Natural killer cell treated with Interleukin-12 subunit alpha and Interleukin-12 subunit beta and Interleukin-15 and Interleukin-18, amount 100 ng/mL, for 72 hours (primary cell): ENCODE measurements at regions not wholly inside any gene's neighbourhood (a gene's known extent, or its start where the extent isn't known, plus 50 kb on each side); places are given as distances from the start of the nearest gene placed in this dataset.

ENCODE experiments used
- ATAC-seq, 2 donors: fragments of 150-1000 bp; cut with Tn5 transposase in 1 of 2; sonication (Bioruptor Pico), chemical (Tn5 transposase) in 1 of 2; 2 replicates each; pipeline ENCODE4 v1.10.0; 2021
- DNase-seq: peaks from one replicate; pipeline ENCODE4 v3.0.0; 2022; ENCODE audit warnings: low spot score
- H3K27ac Mint-ChIP-seq, 2 donors: 1 replicate in 1 of 2; 2 replicates in 1 of 2; pipeline ENCODE4 v1.8.0; 2022; ENCODE audit warnings: mixed read lengths in 2 of 2, mild to moderate bottlenecking in 1 of 2, moderate library complexity in 1 of 2
- H3K27me3 Mint-ChIP-seq, 2 donors: 1 replicate in 1 of 2; 2 replicates in 1 of 2; pipeline ENCODE4 v1.8.0; 2022; ENCODE audit warnings: mixed read lengths in 2 of 2
- H3K36me3 Mint-ChIP-seq: one replicate; pipeline ENCODE4 v1.8.0; 2022; ENCODE audit warnings: mixed read lengths
- H3K4me1 Mint-ChIP-seq, 2 donors: 1 replicate in 1 of 2; 2 replicates in 1 of 2; pipeline ENCODE4 v1.8.0; 2022; ENCODE audit warnings: low read depth in 2 of 2, mixed read lengths in 2 of 2, mild to moderate bottlenecking in 1 of 2
- H3K4me3 Mint-ChIP-seq: one replicate; pipeline ENCODE4 v1.8.0; 2022; ENCODE audit warnings: mixed read lengths
- H3K9me3 Mint-ChIP-seq: 2 replicates; pipeline ENCODE4 v1.8.0; 2022; ENCODE audit warnings: mixed read lengths

GRCh38 chr4:35565640-35566039, 678.7 kb downstream of the ARAP2 start:
- Mint-ChIP-seq H3K36me3 (no peaks in the 10 kb centered on the region), H3K27ac (no peak overlapping the region), H3K9me3 (no peaks in the 10 kb centered on the region), H3K4me1 (no peaks in the 10 kb centered on the region), H3K27me3 (no peaks in the 10 kb centered on the region), H3K4me3 (no peak overlapping the region)
- DNase-seq: no peak
- ATAC-seq: no peak

- H3K36me3 Mint-ChIP-seq: no peaks in the 10 kb centered on the region
- H3K27ac Mint-ChIP-seq: no peak overlapping the region
- no peaks in the 10 kb centered on the region for H3K27me3 Mint-ChIP-seq
- no peaks in the 10 kb centered on the region for H3K4me1 Mint-ChIP-seq
- no peak overlapping the region for H3K4me3 Mint-ChIP-seq
- ATAC-seq (no peak), DNase-seq (no peak)
- peaks cover 2% of the 10 kb centered on the region for H3K9me3 Mint-ChIP-seq
These were observed 653.3 kb downstream of the ARAP2 start for GRCh38 chr4:35591035-35591434.

GRCh38 chr4:35604252-35604651, 640.1 kb downstream of the ARAP2 start:
- ATAC-seq (no peak), DNase-seq (no peak)
- no peaks in the 10 kb centered on the region for H3K4me1 Mint-ChIP-seq
- H3K27me3 Mint-ChIP-seq: no peaks in the 10 kb centered on the region
- H3K4me3 Mint-ChIP-seq: no peak overlapping the region
- no peaks in the 10 kb centered on the region for H3K9me3 Mint-ChIP-seq
- H3K27ac Mint-ChIP-seq: no peak overlapping the region
- no peaks in the 10 kb centered on the region for H3K36me3 Mint-ChIP-seq

- H3K27me3 Mint-ChIP-seq: no peaks in the 10 kb centered on the region
- no peak for ATAC-seq
- peaks cover 3% of the 10 kb centered on the region for H3K9me3 Mint-ChIP-seq
- no peak overlapping the region for H3K4me3 Mint-ChIP-seq
- no peak overlapping the region for H3K27ac Mint-ChIP-seq
- DNase-seq: no peak
- H3K4me1 Mint-ChIP-seq: no peaks in the 10 kb centered on the region
- no peaks in the 10 kb centered on the region for H3K36me3 Mint-ChIP-seq
These were observed 639.6 kb downstream of the ARAP2 start for GRCh38 chr4:35604724-35605123.

DNA sequence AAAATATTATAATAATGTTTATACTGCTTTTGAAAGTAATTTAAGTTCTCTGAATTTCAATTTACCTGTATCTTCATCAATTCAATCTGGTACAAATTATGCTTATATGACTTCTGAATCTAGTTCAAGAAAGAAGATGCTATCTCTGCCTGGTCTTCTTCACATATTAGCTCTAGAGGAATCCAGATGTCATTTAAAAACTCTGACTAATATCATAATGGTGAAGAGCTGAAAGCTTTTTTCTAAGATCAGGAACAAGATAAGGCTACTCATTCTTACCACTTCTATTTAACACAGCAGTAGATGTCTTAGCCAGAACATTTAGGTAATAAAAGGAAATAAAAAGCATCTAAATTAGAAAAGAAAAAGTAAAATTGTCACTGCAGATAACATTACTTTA, 636.1 kb downstream of the ARAP2 start:
- H3K36me3 Mint-ChIP-seq: no peaks in the 10 kb centered on the region
- H3K27ac Mint-ChIP-seq: no peak overlapping the region
- DNase-seq (no peak), ATAC-seq (no peak)
- H3K9me3 Mint-ChIP-seq: peaks cover 7% of the 10 kb centered on the region
- no peaks in the 10 kb centered on the region for H3K27me3 Mint-ChIP-seq
- H3K4me1 Mint-ChIP-seq: no peaks in the 10 kb centered on the region
- H3K4me3 Mint-ChIP-seq: no peak overlapping the region

- DNase-seq (no peak), ATAC-seq (no peak)
- Mint-ChIP-seq H3K4me1 (no peaks in the 10 kb centered on the region), H3K36me3 (no peaks in the 10 kb centered on the region), H3K27ac (no peak overlapping the region), H3K9me3 (peaks cover 10% of the 10 kb centered on the region), H3K27me3 (no peaks in the 10 kb centered on the region), H3K4me3 (no peak overlapping the region)
These were observed 630.2 kb downstream of the ARAP2 start for GRCh38 chr4:35614120-35614519.

GRCh38 chr4:35639929-35640328, 604.4 kb downstream of the ARAP2 start:
- no peak overlapping the region for H3K27ac Mint-ChIP-seq
- H3K27me3 Mint-ChIP-seq: no peaks in the 10 kb centered on the region
- H3K9me3 Mint-ChIP-seq: peaks cover 3% of the 10 kb centered on the region
- ATAC-seq (no peak), DNase-seq (no peak)
- H3K4me1 Mint-ChIP-seq: no peaks in the 10 kb centered on the region
- no peak overlapping the region for H3K4me3 Mint-ChIP-seq
- no peaks in the 10 kb centered on the region for H3K36me3 Mint-ChIP-seq

DNA sequence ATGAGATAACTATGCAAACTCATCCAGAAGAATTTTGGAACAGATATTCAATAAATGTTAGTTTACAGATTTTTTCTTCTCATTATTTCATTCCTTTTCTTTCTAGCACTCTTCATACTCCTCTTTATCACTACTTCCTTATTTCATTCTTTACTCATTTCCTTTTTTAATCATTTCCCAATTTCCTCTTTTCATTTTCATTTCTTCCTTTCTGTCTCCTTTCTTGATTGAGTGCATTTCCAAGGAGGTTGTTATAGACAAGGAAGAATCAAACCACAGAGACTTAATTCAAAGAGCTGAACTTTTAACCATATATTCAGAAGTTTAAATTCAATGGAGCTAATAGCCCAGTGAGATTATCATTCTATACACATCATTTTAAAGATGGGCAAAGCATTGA, 600.7 kb downstream of the ARAP2 start:
- no peak for ATAC-seq
- Mint-ChIP-seq H3K27ac (no peak overlapping the region), H3K9me3 (no peaks in the 10 kb centered on the region), H3K36me3 (no peaks in the 10 kb centered on the region), H3K4me1 (no peaks in the 10 kb centered on the region), H3K4me3 (no peak overlapping the region), H3K27me3 (no peaks in the 10 kb centered on the region)
- no peak for DNase-seq

GRCh38 chr4:35644591-35644990, 599.7 kb downstream of the ARAP2 start:
- Mint-ChIP-seq H3K4me1 (no peaks in the 10 kb centered on the region), H3K27ac (no peak overlapping the region), H3K9me3 (no peaks in the 10 kb centered on the region), H3K36me3 (no peaks in the 10 kb centered on the region), H3K27me3 (no peaks in the 10 kb centered on the region), H3K4me3 (no peak overlapping the region)
- no peak for DNase-seq
- ATAC-seq: no peak

DNA sequence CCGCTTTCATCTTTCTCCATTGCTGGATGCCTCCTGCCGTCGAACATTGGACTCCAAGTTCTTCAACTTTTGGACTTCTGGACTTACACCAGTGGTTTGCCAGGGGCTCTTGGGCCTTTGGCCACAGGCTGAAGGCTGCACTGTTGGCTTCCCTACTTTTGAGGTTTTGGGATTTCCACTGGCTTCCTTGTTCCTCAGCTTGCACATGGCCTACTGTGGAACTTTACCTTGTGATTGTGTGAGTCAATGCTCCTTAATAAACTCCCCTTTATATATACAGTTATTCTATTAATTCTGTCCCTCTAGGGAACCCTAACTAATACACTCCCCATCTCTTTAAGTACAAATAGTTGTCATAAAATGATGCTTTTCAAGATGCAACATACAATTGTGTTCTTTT, 595.3 kb downstream of the ARAP2 start:
- Mint-ChIP-seq H3K27ac (no peak overlapping the region), H3K9me3 (no peaks in the 10 kb centered on the region), H3K27me3 (no peaks in the 10 kb centered on the region), H3K36me3 (no peaks in the 10 kb centered on the region), H3K4me1 (no peaks in the 10 kb centered on the region), H3K4me3 (no peak overlapping the region)
- DNase-seq (no peak), ATAC-seq (no peak)

- ATAC-seq: no peak
- Mint-ChIP-seq H3K4me1 (no peaks in the 10 kb centered on the region), H3K36me3 (no peaks in the 10 kb centered on the region), H3K9me3 (no peaks in the 10 kb centered on the region), H3K27me3 (no peaks in the 10 kb centered on the region), H3K27ac (no peak overlapping the region), H3K4me3 (no peak overlapping the region)
- DNase-seq: no peak
These were observed 594.5 kb downstream of the ARAP2 start for GRCh38 chr4:35649778-35650177.

DNA sequence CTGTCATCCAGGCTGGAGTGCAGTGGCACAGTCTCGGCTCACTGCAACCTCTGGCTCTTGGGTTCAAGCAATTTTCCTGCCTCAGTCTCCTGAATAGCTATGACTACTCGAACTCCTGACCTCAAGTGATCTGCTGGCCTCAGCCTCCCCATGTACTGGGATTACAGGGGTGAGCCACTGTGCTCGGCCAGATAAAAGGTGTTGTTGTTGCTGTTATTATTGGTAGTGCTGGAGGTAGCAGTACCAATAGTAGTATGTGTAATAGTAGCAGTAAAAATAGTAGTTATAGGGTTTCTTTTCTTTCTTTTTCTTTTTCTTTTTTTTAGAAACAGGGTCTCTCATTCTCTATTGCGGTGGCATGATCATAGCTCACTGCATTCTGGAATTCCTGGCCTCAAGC, 592.1 kb downstream of the ARAP2 start:
- DNase-seq (no peak), ATAC-seq (no peak)
- Mint-ChIP-seq H3K27me3 (no peaks in the 10 kb centered on the region), H3K4me1 (no peaks in the 10 kb centered on the region), H3K27ac (no peak overlapping the region), H3K4me3 (no peak overlapping the region), H3K9me3 (no peaks in the 10 kb centered on the region), H3K36me3 (no peaks in the 10 kb centered on the region)

DNA sequence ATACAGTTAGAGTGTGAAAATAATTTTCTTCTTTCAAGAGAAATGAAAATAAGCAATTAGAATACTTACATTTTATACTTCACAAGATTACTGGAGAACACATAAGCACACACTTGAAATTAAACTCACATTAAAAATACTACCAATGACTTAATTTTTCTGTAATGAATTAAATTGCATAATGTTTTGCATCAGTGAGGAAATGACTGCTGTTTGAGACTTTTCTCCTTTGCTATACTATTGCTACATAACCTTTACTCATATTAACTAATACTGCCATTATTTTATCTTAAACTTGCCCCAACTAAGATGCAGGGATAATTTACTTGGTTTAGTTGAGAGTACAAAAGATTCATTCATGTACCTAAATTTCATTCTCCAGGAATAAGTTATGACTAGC, 590.9 kb downstream of the ARAP2 start:
- H3K27ac Mint-ChIP-seq: no peak overlapping the region
- H3K9me3 Mint-ChIP-seq: no peaks in the 10 kb centered on the region
- no peak overlapping the region for H3K4me3 Mint-ChIP-seq
- ATAC-seq: no peak
- no peaks in the 10 kb centered on the region for H3K36me3 Mint-ChIP-seq
- no peaks in the 10 kb centered on the region for H3K4me1 Mint-ChIP-seq
- no peak for DNase-seq
- no peaks in the 10 kb centered on the region for H3K27me3 Mint-ChIP-seq

- Mint-ChIP-seq H3K36me3 (no peaks in the 10 kb centered on the region), H3K4me1 (no peaks in the 10 kb centered on the region), H3K9me3 (no peaks in the 10 kb centered on the region), H3K27me3 (no peaks in the 10 kb centered on the region), H3K4me3 (no peak overlapping the region), H3K27ac (no peak overlapping the region)
- ATAC-seq: no peak
- no peak for DNase-seq
These were observed 571.2 kb downstream of the ARAP2 start for GRCh38 chr4:35673137-35673536.

GRCh38 chr4:35684755-35685154, 559.6 kb downstream of the ARAP2 start:
- Mint-ChIP-seq H3K27ac (no peak overlapping the region), H3K4me3 (no peak overlapping the region), H3K27me3 (no peaks in the 10 kb centered on the region), H3K4me1 (no peaks in the 10 kb centered on the region), H3K36me3 (no peaks in the 10 kb centered on the region), H3K9me3 (peaks cover 7% of the 10 kb centered on the region)
- ATAC-seq (no peak), DNase-seq (no peak)
